ENCODE measurements at regions not wholly inside any gene's neighbourhood (a gene's known extent, or its start where the extent isn't known, plus 50 kb on each side); places are given as distances from the start of the nearest gene placed in this dataset.

GRCh38 chr4:132276989-132277388 lies 872.1 kb upstream of the PCDH10 start:
- TF ChIP-seq CTCF (IDR thresholded peaks at IDR 0.05; ENCODE audit: low read depth, low read length) (no peak), EZH2phosphoT487 (IDR thresholded peaks at IDR 0.05; ENCODE audit: low read depth) (no peak)

Measured in OCI-LY3 (cell line).